Caco-2 (cell line): ENCODE measurements at regions not wholly inside any gene's neighbourhood (a gene's known extent, or its start where the extent isn't known, plus 50 kb on each side); places are given as distances from the start of the nearest gene placed in this dataset.

Experiments used
- BruUV-seq: library from RNA; stranded (reverse); fragments of 400-500 nt; replicated peaks from 2 replicates; lab custom pipeline; 2021; lab: Mats Ljungman, UMichigan
- CTCF ChIA-PET: fragments of 300-600 bp; sonication (Branson Sonifier 250); formaldehyde crosslinking; loops from one replicate; lab custom pipeline; 2022; ENCODE audit warnings: antibody characterized with exemption; lab: Charles Lee
- POLR2A ChIA-PET: fragments of 300-600 bp; sonication (Branson Sonifier 250); formaldehyde crosslinking; loops from one replicate; lab custom pipeline; 2022; ENCODE audit warnings: antibody characterized with exemption; lab: Charles Lee
- DNase-seq, 2 experiments: peaks; one replicate each; pipeline versions ENCODE4 v3.0.0 to v3.0.0-alpha.2; 2020 to 2022
- H3K27me3 ChIP-seq: replicated peaks from 2 replicates; pipeline ENCODE4 v1.6.0; 2011; ENCODE audit warnings: low read length; ENCODE audit not compliant: control insufficient read depth, insufficient read depth
- H3K36me3 ChIP-seq: 2 replicates; pipeline ENCODE4 v1.5.1; 2011; ENCODE audit warnings: low read length; ENCODE audit not compliant: control insufficient read depth, insufficient read depth
- H3K4me1 ChIP-seq: fragments of 250-450 bp; sonication (Bioruptor Pico); 2 replicates; pipeline ENCODE4 v1.5.1; 2020; ENCODE audit warnings: mild to moderate bottlenecking
- H3K4me3 ChIP-seq: 2 replicates; pipeline ENCODE4 v1.5.1; 2011; ENCODE audit warnings: low read depth, mild to moderate bottlenecking, control low read depth, low read length
- H3K9me3 ChIP-seq: fragments of 250-450 bp; sonication (Bioruptor Pico); 2 replicates; pipeline ENCODE4 v1.5.1; 2020; ENCODE audit warnings: mild to moderate bottlenecking, moderate library complexity
- H3K27ac Mint-ChIP-seq: one replicate; pipeline ENCODE4 v1.8.0; 2022; ENCODE audit warnings: mixed read lengths; ENCODE audit not compliant: unreplicated experiment
- H3K27me3 Mint-ChIP-seq: one replicate; pipeline ENCODE4 v1.8.0; 2022; ENCODE audit warnings: mixed read lengths; ENCODE audit not compliant: insufficient read depth, unreplicated experiment
- H3K36me3 Mint-ChIP-seq: one replicate; pipeline ENCODE4 v1.8.0; 2022; ENCODE audit warnings: mild to moderate bottlenecking, mixed read lengths; ENCODE audit not compliant: insufficient read depth, unreplicated experiment
- H3K4me1 Mint-ChIP-seq: one replicate; pipeline ENCODE4 v1.8.0; 2022; ENCODE audit warnings: low read depth, mixed read lengths; ENCODE audit not compliant: unreplicated experiment
- H3K4me3 Mint-ChIP-seq: one replicate; pipeline ENCODE4 v1.8.0; 2022; ENCODE audit warnings: mild to moderate bottlenecking, moderate library complexity, mixed read lengths; ENCODE audit not compliant: unreplicated experiment
- H3K9me3 Mint-ChIP-seq: one replicate; pipeline ENCODE4 v1.8.0; 2022; ENCODE audit warnings: mixed read lengths; ENCODE audit not compliant: unreplicated experiment
- intact Hi-C: fragments of 100-400 bp; cut with micrococcal nuclease; formaldehyde crosslinking; loops from one replicate; pipeline ENCODE4 v1.10.0; 2022; ENCODE audit not compliant: unreplicated experiment
- TF ChIP-seq, protein P1 (sequence below), 2 experiments: fragments of 200-600 bp in 1 of 2; IDR thresholded peaks; 1 replicate in 1 of 2; 2 replicates in 1 of 2; pipeline versions ENCODE4 v1.5.1 to v1.8.0; 2011 to 2022; ENCODE audit warnings: antibody characterized with exemption in 1 of 2, control low read depth in 1 of 2, inconsistent platforms in 1 of 2, low read depth in 1 of 2, low read length in 1 of 2, mild to moderate bottlenecking in 1 of 2, moderate library complexity in 1 of 2; ENCODE audit not compliant: insufficient read depth in 1 of 2, severe bottlenecking in 1 of 2, unreplicated experiment in 1 of 2

DNA sequence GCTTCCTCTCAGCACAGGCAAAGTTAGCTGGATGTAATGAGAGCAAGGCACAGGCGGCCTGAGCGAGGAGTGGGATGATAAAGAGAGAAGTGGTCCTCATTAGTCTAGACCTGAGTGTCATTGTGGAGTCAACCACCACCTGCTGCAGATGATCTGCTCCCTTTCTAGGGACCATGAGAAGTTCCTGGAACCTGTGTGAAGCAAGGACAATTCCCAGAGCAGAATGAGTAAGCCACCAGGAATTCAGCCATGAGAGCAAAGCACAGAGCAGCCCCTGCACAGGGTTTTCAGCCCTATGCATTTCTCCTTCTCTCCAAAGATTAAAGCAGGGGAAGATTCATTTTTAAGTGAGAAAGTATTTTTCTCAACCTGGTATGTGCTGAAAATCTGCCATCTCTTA, 146.8 kb upstream of the SPEF2 start:
- BruUV-seq = no TSS peak
- no peak overlapping the region for H3K4me3 ChIP-seq
- ChIA-PET CTCF (no interaction called here), POLR2A (no interaction called here)
- no peaks in the 10 kb centered on the region for H3K9me3 ChIP-seq
- Mint-ChIP-seq H3K27me3 (no peaks in the 10 kb centered on the region), H3K4me1 (no peaks in the 10 kb centered on the region), H3K36me3 (no peaks in the 10 kb centered on the region), H3K9me3 (no peaks in the 10 kb centered on the region), H3K27ac (no peak overlapping the region), H3K4me3 (no peak overlapping the region)
- no peaks in the 10 kb centered on the region for H3K4me1 ChIP-seq
- DNase-seq = no peak
- intact Hi-C loops = no loop called here
- no peaks in the 10 kb centered on the region for H3K36me3 ChIP-seq
- TF ChIP-seq, protein P1, sequence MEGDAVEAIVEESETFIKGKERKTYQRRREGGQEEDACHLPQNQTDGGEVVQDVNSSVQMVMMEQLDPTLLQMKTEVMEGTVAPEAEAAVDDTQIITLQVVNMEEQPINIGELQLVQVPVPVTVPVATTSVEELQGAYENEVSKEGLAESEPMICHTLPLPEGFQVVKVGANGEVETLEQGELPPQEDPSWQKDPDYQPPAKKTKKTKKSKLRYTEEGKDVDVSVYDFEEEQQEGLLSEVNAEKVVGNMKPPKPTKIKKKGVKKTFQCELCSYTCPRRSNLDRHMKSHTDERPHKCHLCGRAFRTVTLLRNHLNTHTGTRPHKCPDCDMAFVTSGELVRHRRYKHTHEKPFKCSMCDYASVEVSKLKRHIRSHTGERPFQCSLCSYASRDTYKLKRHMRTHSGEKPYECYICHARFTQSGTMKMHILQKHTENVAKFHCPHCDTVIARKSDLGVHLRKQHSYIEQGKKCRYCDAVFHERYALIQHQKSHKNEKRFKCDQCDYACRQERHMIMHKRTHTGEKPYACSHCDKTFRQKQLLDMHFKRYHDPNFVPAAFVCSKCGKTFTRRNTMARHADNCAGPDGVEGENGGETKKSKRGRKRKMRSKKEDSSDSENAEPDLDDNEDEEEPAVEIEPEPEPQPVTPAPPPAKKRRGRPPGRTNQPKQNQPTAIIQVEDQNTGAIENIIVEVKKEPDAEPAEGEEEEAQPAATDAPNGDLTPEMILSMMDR (IDR thresholded peaks at IDR 0.05; ENCODE audit: insufficient read depth in 1 of 2, low read depth in 1 of 2, low read length in 1 of 2, severe bottlenecking in 1 of 2, unreplicated experiment in 1 of 2) = no peak
- H3K27me3 ChIP-seq = no peaks in the 10 kb centered on the region; the same call in 1 of the 2 replicates

GRCh38 chr5:35468811-35469210, 148.9 kb upstream of the SPEF2 start:
- CTCF ChIA-PET = no interaction called here
- Mint-ChIP-seq H3K27me3 (no peaks in the 10 kb centered on the region), H3K4me3 (no peak overlapping the region), H3K9me3 (no peaks in the 10 kb centered on the region), H3K4me1 (no peaks in the 10 kb centered on the region), H3K27ac (no peak overlapping the region), H3K36me3 (no peaks in the 10 kb centered on the region)
- DNase-seq = no peak
- Histone ChIP-seq H3K36me3 (no peaks in the 10 kb centered on the region), H3K27me3 (no peaks in the 10 kb centered on the region; the same call in 1 of the 2 replicates), H3K9me3 (no peaks in the 10 kb centered on the region), H3K4me3 (no peak overlapping the region), H3K4me1 (no peaks in the 10 kb centered on the region)
- TF ChIP-seq, protein P1 (IDR thresholded peaks at IDR 0.05; ENCODE audit: insufficient read depth in 1 of 2, low read depth in 1 of 2, low read length in 1 of 2, severe bottlenecking in 1 of 2, unreplicated experiment in 1 of 2) = no peak
- POLR2A ChIA-PET = no interaction called here
- intact Hi-C loops = no loop called here
- BruUV-seq = no TSS peak

DNA sequence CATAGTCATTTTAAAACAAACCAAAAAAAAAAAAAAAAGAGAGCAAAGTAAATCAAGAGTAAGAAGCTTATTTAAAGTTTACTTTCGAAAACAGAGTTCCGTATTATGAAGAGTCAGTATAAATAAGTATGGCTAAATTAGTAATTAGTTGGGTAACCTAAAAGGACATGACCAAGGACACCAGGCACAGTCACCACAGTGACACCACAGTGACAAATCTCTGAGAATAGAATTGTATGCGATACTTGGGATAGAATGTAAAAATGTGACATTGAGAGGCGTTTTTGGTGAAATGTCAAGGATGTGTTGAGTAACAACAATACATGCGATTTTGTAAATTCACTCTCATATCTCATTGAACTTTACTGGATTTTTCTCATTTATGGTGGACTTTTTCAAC, 150.9 kb upstream of the SPEF2 start:
- intact Hi-C loops = no loop called here
- Mint-ChIP-seq H3K4me1 (no peaks in the 10 kb centered on the region), H3K36me3 (no peaks in the 10 kb centered on the region), H3K9me3 (no peaks in the 10 kb centered on the region), H3K27me3 (no peaks in the 10 kb centered on the region), H3K27ac (no peak overlapping the region), H3K4me3 (no peak overlapping the region)
- H3K4me1 ChIP-seq = no peaks in the 10 kb centered on the region
- no peaks in the 10 kb centered on the region for H3K36me3 ChIP-seq
- DNase-seq = no peak
- CTCF ChIA-PET = no interaction called here
- H3K9me3 ChIP-seq = no peaks in the 10 kb centered on the region
- no TSS peak for BruUV-seq
- H3K27me3 ChIP-seq = no peaks in the 10 kb centered on the region; the same call in 1 of the 2 replicates
- TF ChIP-seq, protein P1 (IDR thresholded peaks at IDR 0.05; ENCODE audit: insufficient read depth in 1 of 2, low read depth in 1 of 2, low read length in 1 of 2, severe bottlenecking in 1 of 2, unreplicated experiment in 1 of 2) = no peak
- no peak overlapping the region for H3K4me3 ChIP-seq
- POLR2A ChIA-PET = no interaction called here
